GM13977 (cell line): ENCODE measurements at regions not wholly inside any gene's neighbourhood (a gene's known extent, or its start where the extent isn't known, plus 50 kb on each side); places are given as distances from the start of the nearest gene placed in this dataset.

Experiments
- DNase-seq: peaks from one replicate; pipeline ENCODE4 v3.0.0; 2012; ENCODE audit warnings: low spot score
- CTCF ChIP-seq: IDR thresholded peaks from 2 replicates; pipeline ENCODE4 v1.5.1; 2012; ENCODE audit warnings: mild to moderate bottlenecking, control low read depth; ENCODE audit not compliant: insufficient read depth; ENCODE audit errors: extremely low read depth, missing control alignments
- in situ Hi-C: fragments of 300-500 bp; cut with MboI; formaldehyde crosslinking; loops from one replicate; pipeline ENCODE4 v1.12.0; 2022; ENCODE audit warnings: low sequenced_read_pairs, low pct_unique_long_range_greater_than_20kb, mixed read lengths, inconsistent platforms; ENCODE audit not compliant: unreplicated experiment

- TF ChIP-seq CTCF = no peak
- DNase-seq = no peak
- in situ Hi-C loops = no loop called here
These were observed 1555.4 kb downstream of the PCDH18 start for GRCh38 chr4:135976860-135977259.

- in situ Hi-C loops = no loop called here
- TF ChIP-seq CTCF = no peak
- DNase-seq = no peak
These were observed 1565.4 kb downstream of the PCDH18 start for GRCh38 chr4:135966936-135967335.

- in situ Hi-C loops = no loop called here
- no peak for DNase-seq
- no peak for TF ChIP-seq CTCF
These were observed 1569.3 kb downstream of the PCDH18 start for GRCh38 chr4:135963009-135963408.

GRCh38 chr4:135949931-135950330 is 1582.4 kb downstream of the PCDH18 start:
- no peak for DNase-seq
- in situ Hi-C loops = no loop called here
- TF ChIP-seq CTCF = no peak

- no peak for TF ChIP-seq CTCF
- no peak for DNase-seq
- in situ Hi-C loops = no loop called here
These were observed 1583.5 kb downstream of the PCDH18 start for GRCh38 chr4:135948797-135949196.

GRCh38 chr4:135941671-135942070 is 1590.6 kb downstream of the PCDH18 start:
- in situ Hi-C loops = no loop called here
- DNase-seq = no peak
- TF ChIP-seq CTCF = no peak

- TF ChIP-seq CTCF = no peak
- in situ Hi-C loops = no loop called here
These were observed 1598.3 kb downstream of the PCDH18 start for GRCh38 chr4:135934026-135934425.

More at GRCh38 chr4:135934026-135934425, 1598.3 kb downstream of the PCDH18 start:
- DNase-seq = no peak
